ENCODE measurements at regions not wholly inside any gene's neighbourhood (a gene's known extent, or its start where the extent isn't known, plus 50 kb on each side); places are given as distances from the start of the nearest gene placed in this dataset.

- TF ChIP-seq EP300 (IDR thresholded peaks at IDR 0.05; ENCODE audit: borderline replicate concordance) (no peak), MAX (IDR thresholded peaks at IDR 0.05) (no peak)
These were observed 130.1 kb downstream of the SPTSSA start for GRCh38 chr14:34331728-34332623.
